NCI-H146 (cell line): ENCODE measurements at regions not wholly inside any gene's neighbourhood (a gene's known extent, or its start where the extent isn't known, plus 50 kb on each side); places are given as distances from the start of the nearest gene placed in this dataset.
"Not testable (repeated sequence)": the region's sequence is repeated elsewhere in the genome, so short reads cannot be mapped to it uniquely, and the experiment has no call there.

Source experiments
- DNase-seq: peaks from one replicate; lab custom pipeline; 2025; lab: John Stamatoyannopoulos, UW

DNA sequence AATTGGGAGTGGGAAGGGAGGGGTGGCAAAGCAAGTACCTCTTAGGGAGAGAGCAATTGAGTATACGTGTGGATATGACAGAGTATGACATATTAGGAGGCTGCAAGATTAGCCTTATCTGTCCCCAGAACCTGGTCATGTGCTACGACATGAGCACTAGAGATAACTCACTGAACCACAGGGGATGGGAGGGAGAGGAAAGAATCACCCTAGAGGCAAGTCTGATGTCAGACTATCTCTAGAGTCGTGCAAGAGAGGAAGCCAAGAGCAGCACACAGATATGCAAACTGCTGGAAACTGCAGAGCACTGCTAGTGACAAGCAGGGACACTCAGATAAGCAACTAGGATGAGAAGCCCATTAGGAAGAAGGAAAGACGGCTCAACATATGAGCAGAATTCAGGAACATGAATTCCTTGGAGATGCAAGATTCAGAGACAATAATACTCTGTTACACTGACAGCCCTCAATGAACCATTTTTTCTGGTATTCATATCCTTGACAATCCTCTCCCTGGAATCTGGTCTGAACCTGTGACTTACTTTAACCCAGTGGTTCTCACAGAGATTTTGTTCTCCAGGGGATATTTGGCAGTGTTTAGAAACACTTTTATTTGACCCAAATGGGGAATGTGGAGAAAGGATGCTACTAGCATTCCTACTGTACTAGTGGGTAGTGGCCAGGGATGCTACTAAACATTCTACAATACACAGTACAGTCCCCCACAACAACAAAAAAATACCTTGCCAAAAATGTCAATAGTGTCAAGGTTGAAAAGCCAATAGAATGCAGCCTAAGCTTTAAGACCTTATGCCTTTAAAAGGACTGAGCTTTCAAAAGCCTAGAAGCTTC is 84.0 kb upstream of the BMP2K start:
- DNase-seq, result no peak

- no peak for DNase-seq
These were observed 83.4 kb upstream of the BMP2K start for GRCh38 chr4:78692822-78693170.

GRCh38 chr4:78693777-78694456 is 82.2 kb upstream of the BMP2K start:
- no peak for DNase-seq

DNA sequence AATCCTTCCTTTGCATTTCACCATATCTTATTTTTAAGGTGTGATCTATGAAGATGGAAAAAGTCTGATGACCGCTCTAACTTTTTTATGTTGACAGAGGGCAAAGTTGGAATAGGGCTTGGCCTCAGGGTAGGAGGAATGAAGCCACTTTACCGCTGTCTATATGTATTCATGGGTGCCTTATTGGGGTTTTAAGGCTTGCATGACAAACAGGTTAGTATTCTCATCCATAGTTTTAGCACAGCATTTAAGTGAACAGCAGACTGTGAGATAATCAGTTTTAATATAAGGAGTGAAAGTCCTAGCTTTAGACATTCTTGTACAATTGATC is 81.7 kb upstream of the BMP2K start:
- DNase-seq, result no peak

DNA sequence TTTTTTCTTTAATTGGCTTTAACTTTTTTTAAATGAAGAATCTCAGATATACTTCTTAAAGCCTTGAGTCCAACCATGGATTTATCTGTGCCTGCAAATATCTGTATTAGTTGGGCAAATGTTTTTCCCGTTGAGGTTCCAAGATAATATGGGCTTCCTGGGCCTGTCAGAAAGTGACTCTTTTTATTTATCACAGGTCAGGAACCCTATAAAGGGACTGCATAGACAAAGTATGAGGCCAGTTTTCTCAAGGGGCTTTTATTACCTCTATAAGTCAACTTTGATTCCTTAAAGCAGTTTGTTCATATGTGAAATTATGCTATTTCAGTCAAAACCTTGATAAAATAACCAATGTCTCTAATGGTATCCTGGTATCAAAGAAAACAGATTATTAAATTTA is 80.2 kb upstream of the BMP2K start:
- no peak for DNase-seq

DNA sequence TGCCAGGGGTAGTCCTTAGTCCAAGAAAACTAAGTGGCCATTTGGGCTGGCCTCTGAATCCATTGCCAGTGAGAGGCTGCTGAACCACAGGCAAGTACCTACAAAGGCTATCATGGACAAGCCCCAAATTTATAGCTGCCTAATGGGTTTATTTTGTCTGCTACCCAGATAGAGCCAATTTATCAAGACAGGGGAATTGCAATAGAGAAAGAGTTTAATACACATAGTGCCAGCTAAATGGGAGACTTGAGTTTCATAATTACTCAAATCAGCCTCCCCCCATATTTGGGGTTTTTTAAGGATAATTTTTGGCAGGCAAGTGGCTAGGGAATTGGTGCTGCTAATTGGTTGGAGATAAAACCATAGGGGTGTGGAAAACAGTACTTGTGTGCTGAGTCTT is 73.1 kb upstream of the BMP2K start:
- DNase-seq, result no peak

DNA sequence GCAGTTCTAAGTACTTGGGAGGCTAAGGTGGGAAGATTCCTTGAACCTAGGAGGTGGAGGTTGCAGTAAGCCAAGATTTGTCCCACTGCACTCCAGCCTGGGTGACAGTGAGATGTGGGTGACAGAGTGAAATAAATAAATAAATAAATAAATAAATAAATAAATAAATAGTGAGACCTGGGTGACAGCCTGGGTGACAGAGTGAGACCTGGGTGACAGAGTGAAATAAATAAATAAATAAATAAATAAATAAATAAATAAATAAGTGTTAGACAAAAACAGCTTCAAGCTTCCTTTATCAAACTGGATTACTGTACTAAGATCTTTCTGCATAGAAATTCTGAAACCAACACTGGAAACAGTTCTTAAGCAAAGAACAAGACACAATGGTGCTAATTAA is 71.8 kb upstream of the BMP2K start:
- no peak for DNase-seq

DNA sequence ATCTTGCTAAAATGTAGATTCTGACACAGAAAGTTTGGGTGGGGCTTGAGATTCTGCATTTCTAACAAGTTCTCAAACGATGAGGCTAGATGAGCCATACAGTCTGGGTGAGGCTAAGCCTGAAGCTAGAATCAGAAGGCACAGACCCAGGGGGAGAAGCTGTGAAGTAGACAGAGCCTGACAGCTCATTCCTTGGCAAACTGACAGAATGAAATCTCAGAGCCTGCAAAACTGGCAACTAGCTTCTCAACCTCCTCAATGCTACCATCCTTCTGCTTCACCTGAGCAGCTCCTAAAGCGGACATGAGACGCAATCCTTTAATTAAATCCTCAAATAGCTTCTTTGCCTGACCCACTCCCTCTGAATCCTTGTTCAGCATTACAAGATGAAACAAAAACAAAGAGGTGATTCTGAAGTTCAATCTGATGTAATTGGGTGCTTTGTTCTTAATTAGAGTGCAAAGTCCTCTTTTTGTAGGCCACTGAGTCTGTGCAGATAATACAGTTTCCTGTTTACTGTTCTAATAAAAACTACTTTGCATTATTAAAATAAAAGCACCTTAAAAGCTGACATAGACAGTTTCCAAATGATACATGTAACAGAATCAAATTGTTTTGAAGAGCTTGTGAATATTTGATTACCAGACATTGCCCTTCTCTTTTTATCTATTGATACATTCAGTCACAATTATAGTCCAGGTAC is 71.0 kb upstream of the BMP2K start:
- DNase-seq, result no peak

DNA sequence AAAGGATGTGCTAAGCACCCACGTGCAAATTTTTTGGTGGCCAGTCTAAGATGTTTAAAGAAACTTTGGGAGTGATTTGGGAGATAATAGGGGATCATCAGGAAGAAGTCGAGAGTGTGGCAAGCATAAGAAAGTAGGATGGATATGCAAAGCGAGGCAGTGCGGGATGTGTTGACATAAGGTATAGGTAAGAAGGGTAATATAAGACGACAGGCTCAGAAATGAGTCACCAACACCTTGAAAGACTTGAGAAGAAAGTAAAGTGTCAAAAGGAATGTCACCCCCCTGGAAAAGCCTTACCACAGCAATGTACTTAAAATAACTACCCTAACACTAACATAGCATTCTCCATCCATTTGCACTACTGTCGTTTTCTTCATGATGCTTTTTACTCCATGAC is 69.8 kb upstream of the BMP2K start:
- DNase-seq, result no peak

GRCh38 chr4:78707268-78707667 is 68.9 kb upstream of the BMP2K start:
- no peak for DNase-seq

- DNase-seq, result no peak
These were observed 68.4 kb upstream of the BMP2K start for GRCh38 chr4:78707793-78708192.

DNA sequence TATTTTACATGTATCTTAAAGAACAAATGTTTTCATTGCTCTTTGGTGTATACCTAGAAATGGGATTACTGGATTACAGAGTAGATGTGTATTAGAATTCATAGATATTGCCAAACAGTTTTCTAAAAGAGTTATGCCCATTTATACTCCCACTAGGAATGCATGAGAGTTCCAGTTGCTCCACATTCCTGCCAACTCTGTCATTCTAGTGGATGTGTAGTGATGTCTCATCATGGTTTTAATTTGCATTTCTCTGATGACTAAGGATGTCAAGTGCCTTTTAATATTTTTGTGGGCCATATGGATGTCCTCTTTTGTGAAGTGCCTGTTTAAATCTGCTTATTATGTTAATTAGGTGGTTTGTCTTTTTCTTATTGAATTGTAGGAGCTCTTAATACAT is 65.6 kb upstream of the BMP2K start:
- no peak for DNase-seq

DNA sequence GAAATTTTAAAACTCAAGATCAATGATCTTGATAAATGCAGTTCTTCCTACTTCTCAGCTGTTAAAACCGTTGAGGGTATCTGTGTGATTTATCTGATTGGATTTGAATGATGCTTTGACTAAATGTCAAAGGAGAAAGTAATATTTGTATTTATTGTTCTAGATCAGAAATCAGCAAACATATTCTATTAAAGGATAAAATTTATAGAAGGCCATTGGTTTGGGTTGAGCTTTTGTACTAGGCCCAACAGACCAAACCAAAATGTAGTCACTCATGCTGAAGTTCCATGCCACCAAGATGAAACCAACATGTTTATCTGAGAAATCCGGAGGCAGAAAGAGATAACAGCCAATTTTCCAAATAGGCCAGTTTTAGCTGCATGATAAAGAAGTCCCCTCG is 64.5 kb upstream of the BMP2K start:
- no peak for DNase-seq

GRCh38 chr4:78714598-78714997 is 61.6 kb upstream of the BMP2K start:
- DNase-seq, result not testable (repeated sequence)

DNA sequence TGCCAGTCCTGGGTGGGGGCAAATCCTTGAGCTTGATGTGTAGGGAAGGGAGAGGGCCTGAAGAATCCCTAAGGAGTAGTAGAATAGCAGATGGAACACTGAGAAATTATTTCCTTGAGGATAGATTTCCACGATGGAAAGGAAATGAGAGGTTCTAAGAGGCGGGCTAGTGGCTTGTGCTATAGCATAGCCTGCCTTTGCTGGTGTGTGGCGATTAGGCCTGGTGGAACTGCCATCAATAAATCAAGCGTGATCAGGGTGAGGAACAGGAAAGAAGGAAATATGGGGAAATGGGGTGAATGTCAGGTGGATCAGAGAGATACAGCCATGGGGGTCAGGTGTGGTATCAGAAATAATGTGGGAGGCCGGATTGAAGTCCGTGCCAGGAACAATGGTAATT is 60.8 kb upstream of the BMP2K start:
- not testable (repeated sequence) for DNase-seq

DNA sequence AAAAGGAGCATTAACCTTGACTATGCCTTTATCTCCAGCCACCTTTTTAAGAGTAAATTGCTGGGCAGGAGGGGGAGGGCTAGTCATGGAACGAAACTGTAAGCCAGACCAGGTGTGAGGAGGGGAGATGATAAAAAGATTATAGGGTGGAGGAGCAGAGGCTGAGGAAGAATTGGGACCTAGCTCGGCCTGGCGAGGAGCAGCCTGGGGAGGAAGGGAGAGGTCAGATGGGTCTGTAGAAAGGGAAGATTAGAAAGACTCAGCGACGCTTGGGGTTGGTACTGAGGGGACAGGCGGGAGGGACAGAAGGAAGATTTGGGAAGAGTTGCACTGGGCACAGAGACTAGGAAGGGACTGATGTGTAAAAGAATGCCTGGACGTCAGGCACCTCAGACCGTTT is 58.4 kb upstream of the BMP2K start:
- not testable (repeated sequence) for DNase-seq

- no peak for DNase-seq
These were observed 55.9 kb upstream of the BMP2K start for GRCh38 chr4:78720204-78720603.

GRCh38 chr4:78720994-78721677 is 55.0 kb upstream of the BMP2K start:
- DNase-seq, result no peak

GRCh38 chr4:78721747-78722146 is 54.4 kb upstream of the BMP2K start:
- DNase-seq, result no peak

- no peak for DNase-seq
These were observed 53.8 kb upstream of the BMP2K start for GRCh38 chr4:78722320-78722719.

GRCh38 chr4:78722878-78723277 is 53.3 kb upstream of the BMP2K start:
- DNase-seq, result no peak
